IMR-90 (cell line): ENCODE measurements at regions not wholly inside any gene's neighbourhood (a gene's known extent, or its start where the extent isn't known, plus 50 kb on each side); places are given as distances from the start of the nearest gene placed in this dataset.

ENCODE experiments used
- MAFK ChIP-seq: IDR thresholded peaks from 2 replicates; pipeline ENCODE4 v1.6.1; 2012; ENCODE audit warnings: low read depth, low read length, improper control_type of control experiment
- MAZ ChIP-seq: IDR thresholded peaks from 2 replicates; pipeline ENCODE4 v1.6.1; 2012; ENCODE audit warnings: low read depth, mild to moderate bottlenecking, low read length, improper control_type of control experiment, moderate library complexity, borderline replicate concordance
- MXI1 ChIP-seq: IDR thresholded peaks from 2 replicates; pipeline ENCODE4 v1.6.1; 2012; ENCODE audit warnings: low read depth, mild to moderate bottlenecking, low read length, moderate library complexity, borderline replicate concordance
- POLR2A ChIP-seq: IDR thresholded peaks from 2 replicates; pipeline ENCODE4 v1.6.1; 2012; ENCODE audit warnings: mild to moderate bottlenecking, low read depth, low read length
- RFX5 ChIP-seq: IDR thresholded peaks from 2 replicates; pipeline ENCODE4 v1.8.0; 2012; ENCODE audit warnings: low read depth, mild to moderate bottlenecking, low read length, moderate library complexity
- SMC3 ChIP-seq: fragments of 150-350 bp; IDR thresholded peaks from 2 replicates; pipeline ENCODE4 v1.6.1; 2016; ENCODE audit warnings: low read depth, mild to moderate bottlenecking, antibody characterized with exemption, low read length, moderate library complexity
- TF ChIP-seq, protein P1 (sequence below): conservative IDR thresholded peaks from 2 replicates; pipeline ENCODE4 v1.5.1; 2012; ENCODE audit warnings: mild to moderate bottlenecking, low read depth, low read length, improper control_type of control experiment

- TF ChIP-seq, protein P1, sequence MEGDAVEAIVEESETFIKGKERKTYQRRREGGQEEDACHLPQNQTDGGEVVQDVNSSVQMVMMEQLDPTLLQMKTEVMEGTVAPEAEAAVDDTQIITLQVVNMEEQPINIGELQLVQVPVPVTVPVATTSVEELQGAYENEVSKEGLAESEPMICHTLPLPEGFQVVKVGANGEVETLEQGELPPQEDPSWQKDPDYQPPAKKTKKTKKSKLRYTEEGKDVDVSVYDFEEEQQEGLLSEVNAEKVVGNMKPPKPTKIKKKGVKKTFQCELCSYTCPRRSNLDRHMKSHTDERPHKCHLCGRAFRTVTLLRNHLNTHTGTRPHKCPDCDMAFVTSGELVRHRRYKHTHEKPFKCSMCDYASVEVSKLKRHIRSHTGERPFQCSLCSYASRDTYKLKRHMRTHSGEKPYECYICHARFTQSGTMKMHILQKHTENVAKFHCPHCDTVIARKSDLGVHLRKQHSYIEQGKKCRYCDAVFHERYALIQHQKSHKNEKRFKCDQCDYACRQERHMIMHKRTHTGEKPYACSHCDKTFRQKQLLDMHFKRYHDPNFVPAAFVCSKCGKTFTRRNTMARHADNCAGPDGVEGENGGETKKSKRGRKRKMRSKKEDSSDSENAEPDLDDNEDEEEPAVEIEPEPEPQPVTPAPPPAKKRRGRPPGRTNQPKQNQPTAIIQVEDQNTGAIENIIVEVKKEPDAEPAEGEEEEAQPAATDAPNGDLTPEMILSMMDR: no peak
- TF ChIP-seq POLR2A: no peak
- no peak for TF ChIP-seq MAFK
- no peak for TF ChIP-seq SMC3
- no peak for TF ChIP-seq RFX5
- no peak for TF ChIP-seq MXI1
- TF ChIP-seq MAZ: no peak
Measured at GRCh38 chr13:108528303-108528702, 101.1 kb upstream of the MYO16 start.
